ENCODE measurements at regions not wholly inside any gene's neighbourhood (a gene's known extent, or its start where the extent isn't known, plus 50 kb on each side); places are given as distances from the start of the nearest gene placed in this dataset.

DNA sequence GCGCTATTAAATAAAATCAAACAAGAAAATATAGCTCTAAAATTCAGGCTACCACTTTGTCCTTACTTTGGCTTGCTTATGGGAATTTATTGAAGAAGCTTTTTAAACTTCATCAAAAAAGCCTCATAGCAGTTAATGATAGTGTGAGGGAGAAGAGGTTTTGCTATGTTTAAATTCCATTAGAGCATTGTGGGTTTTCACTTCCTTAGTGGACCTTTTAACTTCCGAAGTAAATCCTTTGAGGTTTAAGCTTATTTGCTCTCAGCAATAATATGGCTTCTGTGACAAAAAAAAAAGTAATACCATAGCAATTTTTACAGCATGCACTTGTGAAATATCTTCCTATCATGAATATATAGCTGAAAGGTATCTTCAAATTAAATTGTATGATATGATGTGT lies 120.2 kb upstream of the NDST4 start:
- no peak overlapping the region for H2BK15ac ChIP-seq (ENCODE audit: low read depth, low read length)

More for the DNA sequence above, 120.2 kb upstream of the NDST4 start:
- H3K79me1 ChIP-seq (ENCODE audit: low read depth in 1 of 2, low read length in 2 of 2): no peaks in the 10 kb centered on the region
- BruUV-seq (replicated peaks): no TSS peak
- no peak overlapping the region for H3K18ac ChIP-seq (ENCODE audit: low read depth, low read length)
- in situ Hi-C loops (cut with MboI; ENCODE audit: low sequenced_read_pairs) (no loop called here), dilution Hi-C loops (cut with HindIII; ENCODE audit: low sequenced_read_pairs, unreplicated experiment) (no loop called here), intact Hi-C loops (cut with micrococcal nuclease) (no loop called here)
- H3K9me3 ChIP-seq (ENCODE audit: control insufficient read depth, insufficient read depth, low read length): no peaks in the 10 kb centered on the region; the same call in 1 of the 2 replicates
- no peak for DNase-seq
- ATAC-seq (ENCODE audit: low read depth): no peak
- H3K23ac ChIP-seq (ENCODE audit: low read depth, low read length): no peak overlapping the region
- H3K36me3 ChIP-seq (ENCODE audit: control insufficient read depth, insufficient read depth, low read length): no peaks in the 10 kb centered on the region
- H2BK120ac ChIP-seq (ENCODE audit: low read depth, low read length): no peak overlapping the region
- no peak overlapping the region for H2BK5ac ChIP-seq (ENCODE audit: low read depth, low read length, poor library complexity, severe bottlenecking)
- no peak overlapping the region for H3K56ac ChIP-seq (ENCODE audit: extremely low read depth, insufficient read depth, low read length)
- H3K9me1 ChIP-seq (ENCODE audit: insufficient read depth, low read length): no peaks in the 10 kb centered on the region
- no peak overlapping the region for H2AFZ ChIP-seq (replicated peaks; ENCODE audit: low read length, poor library complexity)
- no peak overlapping the region for H3K14ac ChIP-seq (replicated peaks; ENCODE audit: low read depth, low read length)
- H4K5ac ChIP-seq (ENCODE audit: low read depth, low read length): no peak overlapping the region
- H2AK9ac ChIP-seq (replicated peaks; ENCODE audit: low read depth, low read length, poor library complexity): no peak overlapping the region
- no peak for TF ChIP-seq MAZ (IDR thresholded peaks at IDR 0.05; ENCODE audit: borderline replicate concordance, low read depth, low read length)
- no peak for TF ChIP-seq NFE2L2 (IDR thresholded peaks at IDR 0.05; ENCODE audit: low read depth, low read length)
- no peak for TF ChIP-seq POLR2A (IDR thresholded peaks at IDR 0.05; ENCODE audit: low read depth, low read length)
- TF ChIP-seq MXI1 (IDR thresholded peaks at IDR 0.05; ENCODE audit: borderline replicate concordance, low read depth, low read length): no peak
- TF ChIP-seq BHLHE40 (IDR thresholded peaks at IDR 0.05; ENCODE audit: low read depth, low read length): no peak
- TF ChIP-seq CEBPB (IDR thresholded peaks at IDR 0.05; ENCODE audit: low read depth, low read length): no peak
- TF ChIP-seq MAFK (IDR thresholded peaks at IDR 0.05; ENCODE audit: low read depth, low read length): no peak
- TF ChIP-seq, protein P1, sequence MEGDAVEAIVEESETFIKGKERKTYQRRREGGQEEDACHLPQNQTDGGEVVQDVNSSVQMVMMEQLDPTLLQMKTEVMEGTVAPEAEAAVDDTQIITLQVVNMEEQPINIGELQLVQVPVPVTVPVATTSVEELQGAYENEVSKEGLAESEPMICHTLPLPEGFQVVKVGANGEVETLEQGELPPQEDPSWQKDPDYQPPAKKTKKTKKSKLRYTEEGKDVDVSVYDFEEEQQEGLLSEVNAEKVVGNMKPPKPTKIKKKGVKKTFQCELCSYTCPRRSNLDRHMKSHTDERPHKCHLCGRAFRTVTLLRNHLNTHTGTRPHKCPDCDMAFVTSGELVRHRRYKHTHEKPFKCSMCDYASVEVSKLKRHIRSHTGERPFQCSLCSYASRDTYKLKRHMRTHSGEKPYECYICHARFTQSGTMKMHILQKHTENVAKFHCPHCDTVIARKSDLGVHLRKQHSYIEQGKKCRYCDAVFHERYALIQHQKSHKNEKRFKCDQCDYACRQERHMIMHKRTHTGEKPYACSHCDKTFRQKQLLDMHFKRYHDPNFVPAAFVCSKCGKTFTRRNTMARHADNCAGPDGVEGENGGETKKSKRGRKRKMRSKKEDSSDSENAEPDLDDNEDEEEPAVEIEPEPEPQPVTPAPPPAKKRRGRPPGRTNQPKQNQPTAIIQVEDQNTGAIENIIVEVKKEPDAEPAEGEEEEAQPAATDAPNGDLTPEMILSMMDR (conservative IDR thresholded peaks at IDR 0.05; ENCODE audit: low read depth, low read length): no peak
- TF ChIP-seq SMC3 (IDR thresholded peaks at IDR 0.05; ENCODE audit: low read depth, low read length): no peak
- TF ChIP-seq, protein P2, sequence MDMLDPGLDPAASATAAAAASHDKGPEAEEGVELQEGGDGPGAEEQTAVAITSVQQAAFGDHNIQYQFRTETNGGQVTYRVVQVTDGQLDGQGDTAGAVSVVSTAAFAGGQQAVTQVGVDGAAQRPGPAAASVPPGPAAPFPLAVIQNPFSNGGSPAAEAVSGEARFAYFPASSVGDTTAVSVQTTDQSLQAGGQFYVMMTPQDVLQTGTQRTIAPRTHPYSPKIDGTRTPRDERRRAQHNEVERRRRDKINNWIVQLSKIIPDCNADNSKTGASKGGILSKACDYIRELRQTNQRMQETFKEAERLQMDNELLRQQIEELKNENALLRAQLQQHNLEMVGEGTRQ (IDR thresholded peaks at IDR 0.05; ENCODE audit: low read depth, low read length): no peak
- TF ChIP-seq, protein P3, sequence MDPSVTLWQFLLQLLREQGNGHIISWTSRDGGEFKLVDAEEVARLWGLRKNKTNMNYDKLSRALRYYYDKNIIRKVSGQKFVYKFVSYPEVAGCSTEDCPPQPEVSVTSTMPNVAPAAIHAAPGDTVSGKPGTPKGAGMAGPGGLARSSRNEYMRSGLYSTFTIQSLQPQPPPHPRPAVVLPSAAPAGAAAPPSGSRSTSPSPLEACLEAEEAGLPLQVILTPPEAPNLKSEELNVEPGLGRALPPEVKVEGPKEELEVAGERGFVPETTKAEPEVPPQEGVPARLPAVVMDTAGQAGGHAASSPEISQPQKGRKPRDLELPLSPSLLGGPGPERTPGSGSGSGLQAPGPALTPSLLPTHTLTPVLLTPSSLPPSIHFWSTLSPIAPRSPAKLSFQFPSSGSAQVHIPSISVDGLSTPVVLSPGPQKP (IDR thresholded peaks at IDR 0.05; ENCODE audit: borderline replicate concordance, low read depth, low read length): no peak
- no peak for TF ChIP-seq RAD21 (IDR thresholded peaks at IDR 0.05; ENCODE audit: low read length)
- TF ChIP-seq RCOR1 (IDR thresholded peaks at IDR 0.05; ENCODE audit: insufficient replicate concordance, low read length): no peak
- no peak for TF ChIP-seq RFX5 (IDR thresholded peaks at IDR 0.05; ENCODE audit: low read depth, low read length)
- no peak for TF ChIP-seq CHD1 (IDR thresholded peaks at IDR 0.05; ENCODE audit: low read depth, low read length)
- TF ChIP-seq FOS (IDR thresholded peaks at IDR 0.05; ENCODE audit: low read depth, low read length): no peak
- H2AK5ac ChIP-seq (ENCODE audit: low read depth, low read length): no peak overlapping the region
- ChIA-PET POLR2A (ENCODE audit: unreplicated experiment) (no interaction called here), CTCF (no interaction called here)
- H2BK20ac ChIP-seq (ENCODE audit: low read depth, low read length): no peak overlapping the region
- no peak overlapping the region for H4K8ac ChIP-seq (ENCODE audit: low read depth in 2 of 2, low read length in 2 of 2)
- H4K91ac ChIP-seq (ENCODE audit: insufficient read depth, low read depth, low read length): no peak overlapping the region
- WGBS, 2 experiments (ENCODE audit: extremely low coverage in 2 of 2, insufficient read length in 1 of 2): no CpG with 5 or more reads among the region's 2 CpGs
- no peak overlapping the region for H3K4me2 ChIP-seq (ENCODE audit: low read depth, low read length)
- no peaks in the 10 kb centered on the region for H3K4me1 ChIP-seq (ENCODE audit: control insufficient read depth, insufficient read depth, low read length)
- H3K27me3 ChIP-seq (ENCODE audit: control insufficient read depth, insufficient read depth, low read length): no peaks in the 10 kb centered on the region
- no peak overlapping the region for H3K4ac ChIP-seq (ENCODE audit: low read depth, low read length)
- no peak overlapping the region for H3K27ac ChIP-seq (ENCODE audit: insufficient read depth, low read length)
- H3K4me3 ChIP-seq (ENCODE audit: insufficient read depth, low read depth, low read length): no peak overlapping the region
- no peaks in the 10 kb centered on the region for H4K20me1 ChIP-seq (ENCODE audit: insufficient read depth, low read length)
- H3K9ac ChIP-seq (ENCODE audit: low read depth, low read length): no peak overlapping the region

All from IMR-90 (cell line).